GM10248 (cell line): ENCODE measurements at regions not wholly inside any gene's neighbourhood (a gene's known extent, or its start where the extent isn't known, plus 50 kb on each side); places are given as distances from the start of the nearest gene placed in this dataset.
"Not testable (repeated sequence)": the region's sequence is repeated elsewhere in the genome, so short reads cannot be mapped to it uniquely, and the experiment has no call there.

ENCODE experiments used
- CTCF ChIA-PET: fragments of 300-600 bp; sonication (Branson Sonifier 250); formaldehyde crosslinking; extraction: SDS; loops from one replicate; lab custom pipeline; 2021; ENCODE audit warnings: antibody characterized with exemption; lab: Yijun Ruan, JAX
- POLR2A ChIA-PET: fragments of 350-650 bp; sonication (Branson Sonifier 250); formaldehyde crosslinking; extraction: SDS; loops from one replicate; lab custom pipeline; 2020; ENCODE audit warnings: antibody characterized with exemption; lab: Yijun Ruan, JAX
- DNase-seq: peaks from one replicate; pipeline ENCODE4 v3.0.0; 2012; ENCODE audit errors: extremely low spot score
- CTCF ChIP-seq: IDR thresholded peaks from 2 replicates; pipeline ENCODE4 v1.5.1; 2012; ENCODE audit warnings: mild to moderate bottlenecking, low read depth; ENCODE audit errors: extremely low read depth, missing control alignments, control extremely low read depth

DNA sequence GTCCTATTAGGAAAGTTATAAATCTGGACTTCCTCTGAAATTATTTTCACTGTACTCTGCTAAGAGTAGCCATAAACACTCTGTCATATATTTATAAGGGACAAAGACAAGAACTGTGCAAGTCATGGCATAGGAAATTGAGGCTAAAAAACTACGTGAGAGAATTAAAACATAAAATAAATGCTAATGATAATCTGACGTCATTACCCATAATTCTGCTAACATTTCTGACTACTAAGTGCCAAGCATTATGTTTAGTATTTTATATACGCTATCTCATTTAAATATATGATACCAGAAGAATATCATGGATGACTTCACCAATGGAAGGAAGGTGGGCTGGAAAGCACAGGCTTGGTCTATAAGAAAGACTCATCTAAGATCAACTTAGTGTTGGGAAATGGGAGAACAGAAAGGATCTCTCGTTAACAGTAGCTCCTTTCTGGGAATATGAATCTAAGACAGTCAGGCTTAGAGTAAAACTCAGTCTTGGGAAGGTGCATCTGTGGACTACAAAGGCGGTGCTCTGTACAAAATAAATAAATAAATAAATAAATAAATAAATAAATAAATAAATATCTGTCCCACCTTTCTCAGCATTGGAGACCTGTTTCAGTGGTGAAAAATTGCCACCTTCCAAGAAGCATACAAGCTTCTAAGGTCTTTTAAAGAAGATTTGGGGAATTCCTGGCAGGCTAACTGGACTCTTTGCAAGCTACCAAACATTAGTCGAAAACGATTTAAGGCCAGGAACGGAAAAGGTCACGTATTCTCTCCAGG, 267.4 kb downstream of the CGGBP1 start:
- POLR2A ChIA-PET, result no interaction called here
- CTCF ChIA-PET, result no interaction called here
- DNase-seq, result no peak
- no peak for TF ChIP-seq CTCF

GRCh38 chr3:87789049-87789448, 269.8 kb downstream of the CGGBP1 start:
- CTCF ChIA-PET, result interaction anchor here (1.2 kb wide), 1 partner anchor 9 kb away, joined by 3 read pairs; no protein-coding TSS in a partner anchor
- DNase-seq, POLR2A ChIA-PET: not testable (repeated sequence)

DNA sequence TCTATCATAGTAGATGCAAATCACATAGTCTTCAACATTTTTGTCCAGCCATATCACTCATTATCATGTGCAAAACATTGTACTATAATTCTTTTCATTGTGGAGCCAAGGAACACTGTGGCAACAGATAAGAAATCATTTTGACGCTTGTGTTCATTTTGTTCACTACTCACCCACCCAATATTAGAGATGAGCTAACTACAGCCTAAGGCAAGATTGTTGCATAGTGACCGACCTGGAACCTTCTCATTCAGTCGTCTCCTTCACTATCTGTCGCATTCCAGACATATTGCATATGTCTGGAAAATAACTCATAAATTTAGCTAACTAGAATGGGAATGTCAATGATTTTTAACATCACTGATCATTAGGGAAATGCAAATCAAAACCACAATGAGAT, 270.3 kb downstream of the CGGBP1 start:
- ChIA-PET CTCF (interaction anchor here (1.2 kb wide), 1 partner anchor 10 kb away, joined by 3 read pairs; no protein-coding TSS in a partner anchor), POLR2A (no interaction called here)
- DNase-seq, result no peak
- no peak for TF ChIP-seq CTCF

DNA sequence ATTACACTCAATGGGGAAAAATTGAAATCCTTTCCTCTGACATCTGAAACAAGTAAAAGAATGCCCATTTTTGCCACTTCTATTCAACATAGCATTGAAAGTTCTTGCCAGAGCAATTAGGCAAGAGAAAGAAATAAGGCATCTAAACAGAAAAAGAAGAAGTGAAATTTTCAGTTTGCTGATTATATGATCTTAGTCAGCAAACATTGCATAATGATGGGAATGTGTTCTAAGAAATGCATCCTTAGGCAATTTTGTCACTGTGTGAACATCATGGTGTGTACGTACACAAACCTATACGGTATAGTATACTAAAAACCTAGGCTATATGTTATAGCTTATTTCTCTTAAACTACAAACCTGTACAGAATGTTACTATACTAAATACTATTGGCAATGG, 278.0 kb downstream of the CGGBP1 start:
- POLR2A ChIA-PET, result no interaction called here
- DNase-seq, result no peak
- TF ChIP-seq CTCF, result no peak
- CTCF ChIA-PET, result no interaction called here

DNA sequence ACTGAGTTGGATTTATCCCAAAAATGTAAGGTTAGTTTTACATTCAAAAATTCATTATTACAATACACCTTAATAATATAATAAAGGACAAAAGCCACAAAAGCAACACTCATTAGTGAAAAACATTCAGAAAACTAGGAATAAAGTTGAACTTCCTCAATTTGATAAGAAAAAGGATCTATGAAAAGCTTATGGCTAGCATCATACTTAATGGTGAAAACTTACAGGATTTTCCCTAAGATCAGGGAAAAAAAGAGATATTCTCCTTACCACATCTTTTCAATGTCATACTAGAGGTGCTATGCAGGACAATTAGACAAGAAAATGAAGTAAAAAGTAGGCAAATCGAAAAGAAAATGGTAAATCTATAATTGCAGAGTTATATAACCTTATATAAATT, 279.9 kb downstream of the CGGBP1 start:
- CTCF ChIA-PET, result interaction anchor here (1.1 kb wide), 1 partner anchor 8 kb away, joined by 6 read pairs; no protein-coding TSS in a partner anchor
- no peak for TF ChIP-seq CTCF
- POLR2A ChIA-PET, result no interaction called here
- no peak for DNase-seq

GRCh38 chr3:87771337-87772192, 287.2 kb downstream of the CGGBP1 start:
- peak; percentile 24 for DNase-seq
- TF ChIP-seq CTCF, result peak; percentile 88
- CTCF ChIA-PET, result interaction anchor here (0.6 to 2.7 kb wide), 20 partner anchors 8 to 422 kb away, joined by 3 to 22 read pairs (median 3); no protein-coding TSS in a partner anchor
- POLR2A ChIA-PET, result no interaction called here
